ENCODE measurements at regions not wholly inside any gene's neighbourhood (a gene's known extent, or its start where the extent isn't known, plus 50 kb on each side); places are given as distances from the start of the nearest gene placed in this dataset.

DNA sequence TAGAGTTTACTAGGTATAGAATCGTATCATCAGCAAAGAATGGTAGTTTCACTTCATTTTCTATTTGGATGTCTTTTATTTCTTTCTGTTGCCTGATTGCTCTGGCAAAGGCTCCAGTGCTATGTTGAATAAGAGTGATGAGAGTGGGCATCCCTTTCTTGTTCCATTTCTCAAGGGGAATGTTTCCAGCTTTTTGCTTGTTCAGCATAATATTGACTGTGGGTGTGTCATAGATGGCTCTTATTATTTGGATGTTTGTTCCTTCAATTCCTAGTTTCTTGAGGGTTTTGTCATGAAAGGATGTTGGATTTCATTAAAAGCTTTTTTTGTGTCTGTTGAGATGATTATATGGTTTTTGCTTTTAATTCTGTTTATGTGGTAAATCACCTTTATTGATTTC lies 1114.5 kb downstream of the RAPGEF2 start:
- DNase-seq (ENCODE audit: low spot score): no peak

DNA sequence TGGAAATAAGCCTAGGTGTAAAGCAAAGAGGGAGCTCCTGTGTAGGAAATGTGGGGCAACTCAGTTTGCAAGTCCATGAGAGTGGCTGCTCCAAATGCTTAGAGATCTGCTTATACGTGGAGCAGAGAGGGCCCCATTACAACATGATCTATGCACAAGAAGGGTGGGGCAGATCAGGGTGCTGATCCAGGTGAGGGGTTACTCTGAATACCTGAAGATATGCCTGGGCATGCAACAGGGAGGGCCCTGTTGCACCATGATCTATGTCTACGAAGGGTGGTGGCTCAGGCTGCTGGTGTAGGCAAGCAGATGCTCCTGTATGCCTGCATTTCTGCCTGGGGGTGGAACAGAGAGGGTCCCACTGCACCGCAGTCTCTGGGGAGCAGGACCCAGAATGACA lies 1121.2 kb downstream of the RAPGEF2 start:
- DNase-seq (ENCODE audit: low spot score): no peak

DNA sequence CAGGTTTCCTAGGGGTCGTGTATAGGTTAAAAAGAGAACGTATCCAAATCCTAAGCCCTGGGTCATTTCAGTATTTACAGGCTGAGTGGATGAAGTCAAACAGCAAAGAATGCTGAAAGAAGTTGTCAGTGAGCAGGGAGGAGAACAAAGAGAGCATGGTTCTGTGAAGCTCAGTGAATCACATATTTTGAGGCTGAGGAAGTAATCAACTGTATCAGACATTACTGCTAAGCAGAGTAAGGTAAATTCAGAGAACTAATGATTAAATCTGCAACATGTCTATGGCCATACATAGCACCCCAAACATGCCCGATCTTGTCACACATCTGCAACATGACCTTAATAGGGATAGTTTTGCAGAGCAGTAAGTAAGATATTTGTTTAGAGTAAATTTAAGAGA lies 1130.3 kb downstream of the RAPGEF2 start:
- DNase-seq (ENCODE audit: low spot score): no peak

DNA sequence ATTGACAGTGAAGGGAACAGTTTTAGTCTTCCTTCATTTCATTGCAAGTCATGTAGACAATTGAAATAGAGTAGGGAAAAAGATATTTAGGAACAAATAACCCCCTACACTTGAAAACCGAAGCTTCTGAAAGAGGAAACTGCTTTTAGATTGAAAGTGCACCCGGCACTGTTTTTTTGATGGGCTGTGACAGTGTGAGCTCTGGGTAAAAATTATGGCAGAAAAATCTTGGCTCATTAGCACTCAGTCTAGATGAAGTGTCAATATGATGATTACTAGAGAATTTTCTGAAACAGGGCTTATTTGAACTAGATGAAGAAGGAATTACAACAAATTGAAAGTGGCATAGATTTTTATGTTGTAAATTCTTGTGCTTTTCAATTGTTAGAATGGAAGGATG lies 1132.4 kb downstream of the RAPGEF2 start:
- DNase-seq (ENCODE audit: low spot score): no peak

DNA sequence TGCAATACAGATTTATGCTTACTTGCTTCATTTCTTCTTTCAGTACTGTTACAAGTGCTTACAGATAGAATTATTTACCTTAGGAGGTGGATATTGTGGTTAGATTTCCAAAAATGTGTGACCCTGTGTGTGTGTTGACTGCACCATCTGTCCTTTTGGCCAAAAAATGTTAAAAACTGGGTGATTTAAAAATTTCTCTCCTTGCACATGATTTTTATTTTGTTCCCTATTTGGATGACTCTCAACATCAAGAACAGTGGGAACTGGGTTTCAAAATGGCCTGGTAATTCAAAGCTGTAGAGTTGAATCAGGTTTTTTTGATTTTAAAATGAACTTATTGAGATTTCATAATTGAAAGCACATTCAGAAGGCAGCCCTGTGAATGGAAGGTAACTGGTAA lies 1132.9 kb downstream of the RAPGEF2 start:
- no peak for DNase-seq (ENCODE audit: low spot score)

DNA sequence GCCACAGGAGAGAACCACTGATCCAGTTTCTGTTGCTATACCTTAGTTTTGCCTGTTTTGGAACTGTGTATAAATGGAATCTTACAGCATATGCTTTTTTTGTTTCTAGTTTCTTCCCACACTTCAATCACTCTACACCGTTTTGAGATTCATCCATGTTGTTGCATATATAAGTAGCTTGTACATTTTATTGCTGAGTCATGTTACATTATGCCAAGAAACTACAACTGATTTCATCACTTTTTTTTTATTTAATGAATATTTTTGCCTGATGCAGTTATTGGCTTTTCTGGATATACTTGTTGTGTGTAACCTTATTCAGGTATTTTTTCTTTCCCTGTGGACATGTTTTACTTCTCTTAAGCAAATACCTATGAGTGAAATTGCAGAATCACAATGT lies 1135.9 kb downstream of the RAPGEF2 start:
- no peak for DNase-seq (ENCODE audit: low spot score)

DNA sequence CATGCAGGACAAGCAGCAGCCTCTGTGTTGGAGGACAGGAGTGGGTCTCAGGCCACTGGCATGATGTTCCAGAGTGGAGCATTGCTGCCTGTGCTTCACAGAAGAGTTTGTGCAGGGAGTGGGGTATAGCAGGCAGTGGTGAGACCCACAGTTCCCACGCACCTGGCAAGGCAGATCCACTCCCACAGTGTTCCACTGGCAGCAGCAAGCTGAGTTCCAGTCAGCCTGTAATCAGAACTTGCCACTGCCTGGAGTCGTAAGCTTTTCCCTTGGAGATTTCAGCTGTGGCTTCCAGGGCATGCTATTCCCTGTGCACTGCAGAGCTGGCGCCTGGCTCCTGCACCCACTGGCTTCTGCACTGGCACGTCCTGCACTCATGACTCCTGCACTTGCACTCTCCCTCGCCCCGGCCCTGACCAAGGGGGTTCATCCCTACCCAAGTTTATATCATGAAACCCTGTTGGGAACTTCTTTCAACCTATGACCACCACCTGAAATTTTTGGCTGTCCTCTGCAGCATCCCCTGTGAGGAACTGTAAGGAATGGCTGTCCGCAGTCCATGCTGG lies 1144.3 kb downstream of the RAPGEF2 start:
- no peak for DNase-seq (ENCODE audit: low spot score)

DNA sequence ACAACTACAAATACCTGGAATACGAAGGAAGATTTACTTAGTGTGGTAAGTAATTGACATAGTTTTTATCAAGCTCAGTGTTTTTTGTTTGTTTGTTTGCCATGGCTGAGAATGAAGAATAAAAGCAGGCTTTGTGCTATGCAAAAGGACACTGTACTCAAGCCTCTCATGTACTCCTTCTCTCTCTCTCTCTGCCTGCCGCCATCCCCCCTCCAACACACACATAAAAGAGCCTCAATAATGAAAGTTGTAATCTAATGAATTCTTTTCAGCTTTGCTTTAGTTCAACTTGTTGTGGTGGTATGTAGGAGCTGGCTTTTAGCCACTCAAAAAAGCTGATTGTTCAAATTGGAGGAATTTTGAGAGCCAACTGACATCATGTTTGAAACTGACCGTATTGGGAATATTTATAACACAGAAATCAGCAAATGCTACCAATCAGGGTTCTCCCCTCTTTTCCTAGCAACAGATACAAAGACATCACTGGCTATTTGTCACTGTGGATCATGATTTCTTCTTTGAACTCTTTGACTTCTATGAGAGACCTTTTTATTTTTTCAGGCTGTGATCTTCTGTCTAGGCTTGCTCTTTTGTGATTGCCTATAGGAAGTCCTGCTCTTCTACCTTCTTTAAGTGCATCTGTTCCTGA lies 1148.8 kb downstream of the RAPGEF2 start:
- DNase-seq (ENCODE audit: low spot score): no peak

DNA sequence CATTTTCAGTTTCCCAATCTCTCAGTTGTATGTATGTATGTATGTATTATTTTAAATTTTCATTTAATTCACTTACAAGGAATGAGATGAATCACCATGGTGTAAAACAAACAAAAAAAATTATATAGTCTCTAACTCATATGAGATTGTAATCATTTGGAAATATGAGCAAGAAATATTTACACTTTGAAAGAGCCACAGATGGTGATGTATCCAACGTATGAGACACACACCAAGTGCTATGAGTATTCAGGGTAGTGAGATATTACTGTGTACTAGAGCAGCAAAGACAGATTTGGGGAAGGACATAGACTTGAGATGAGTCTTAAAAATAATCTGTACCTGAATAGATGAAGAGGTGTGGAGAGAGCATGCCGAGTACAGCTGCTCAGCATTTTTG lies 1154.4 kb downstream of the RAPGEF2 start:
- DNase-seq (ENCODE audit: low spot score): no peak

DNA sequence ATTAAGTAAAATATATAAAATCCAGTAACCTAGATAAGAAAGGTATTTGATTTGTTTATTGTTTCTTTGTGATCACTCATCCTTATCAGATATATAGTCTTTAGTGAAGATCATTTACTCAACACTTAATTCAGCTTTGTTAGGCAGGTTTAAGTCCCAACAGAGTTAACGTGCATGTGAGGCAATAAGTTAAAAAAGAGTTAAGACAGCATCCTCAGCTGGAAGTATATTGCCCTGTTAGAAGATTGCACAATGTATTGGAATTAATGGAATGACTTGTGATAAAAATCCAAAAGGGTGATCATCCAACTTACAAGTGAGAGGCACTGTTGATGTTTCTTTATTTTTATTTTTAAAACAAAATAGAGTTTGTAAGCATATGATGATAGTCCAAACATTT lies 1162.1 kb downstream of the RAPGEF2 start:
- DNase-seq (ENCODE audit: low spot score): no peak

DNA sequence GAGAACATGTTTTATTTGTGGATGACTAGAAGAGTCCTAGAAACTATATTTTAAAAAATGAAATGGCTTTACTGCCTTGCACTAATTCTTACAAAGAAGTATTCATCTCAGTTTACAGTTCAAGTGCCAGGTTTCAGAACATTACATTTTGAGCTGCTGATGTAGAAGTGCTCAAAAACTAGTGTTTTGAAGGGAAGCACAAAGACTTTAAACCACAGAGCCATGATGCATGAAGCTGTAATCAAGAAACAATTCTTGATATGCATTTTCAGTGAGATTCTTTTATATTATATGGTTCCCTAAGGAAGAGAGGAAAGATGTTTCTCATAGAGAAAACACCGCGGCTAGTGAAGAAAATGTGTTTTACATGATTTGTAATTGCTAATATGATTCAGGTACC lies 1163.0 kb downstream of the RAPGEF2 start:
- DNase-seq (ENCODE audit: low spot score): no peak

DNA sequence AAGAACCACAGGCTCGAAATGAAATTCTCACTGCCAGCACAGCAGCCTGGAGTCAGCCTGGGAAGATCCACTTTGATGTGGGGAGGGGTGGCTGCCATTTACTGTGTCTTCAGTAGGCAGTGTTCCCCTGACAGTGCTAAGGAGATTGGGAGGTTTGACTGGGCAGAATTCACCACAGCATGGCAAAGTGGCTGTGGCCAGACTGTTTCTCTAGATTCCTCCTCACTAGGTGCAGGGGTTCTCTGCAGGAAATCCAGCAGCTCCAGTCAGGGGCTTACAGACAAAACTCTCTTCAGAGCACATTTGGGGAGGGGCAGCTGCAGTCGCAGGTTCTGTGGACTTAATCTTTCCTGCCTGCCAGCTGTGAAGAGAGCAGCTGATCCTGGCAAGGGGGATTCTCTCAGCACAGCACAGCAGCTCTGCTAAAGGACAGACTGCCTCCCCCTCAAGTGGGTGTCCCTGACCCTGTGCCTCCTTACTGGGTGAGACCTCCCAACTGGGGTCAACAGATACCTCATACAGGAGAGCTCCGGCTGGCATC lies 1174.0 kb downstream of the RAPGEF2 start:
- no peak for DNase-seq (ENCODE audit: low spot score)

DNA sequence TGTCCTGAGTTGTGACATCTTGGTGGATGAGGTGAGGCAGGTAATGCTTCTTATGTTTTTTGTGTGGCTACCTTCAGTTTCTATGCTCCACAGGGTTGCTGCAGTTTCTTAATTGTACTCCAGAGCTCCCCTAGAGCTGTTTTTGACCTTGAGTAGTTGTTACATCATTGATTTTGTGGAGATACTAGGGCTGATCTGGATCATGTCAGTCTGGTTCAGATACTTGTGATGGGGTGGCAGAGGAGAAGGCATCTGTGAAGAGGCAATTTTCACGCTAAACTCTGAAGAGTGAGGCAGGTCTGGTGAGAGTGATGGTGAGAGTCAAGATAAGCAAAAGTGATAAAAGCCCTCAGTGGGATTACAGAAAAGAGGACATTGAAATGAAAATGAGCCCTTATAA lies 1180.2 kb downstream of the RAPGEF2 start:
- DNase-seq (ENCODE audit: low spot score): no peak

DNA sequence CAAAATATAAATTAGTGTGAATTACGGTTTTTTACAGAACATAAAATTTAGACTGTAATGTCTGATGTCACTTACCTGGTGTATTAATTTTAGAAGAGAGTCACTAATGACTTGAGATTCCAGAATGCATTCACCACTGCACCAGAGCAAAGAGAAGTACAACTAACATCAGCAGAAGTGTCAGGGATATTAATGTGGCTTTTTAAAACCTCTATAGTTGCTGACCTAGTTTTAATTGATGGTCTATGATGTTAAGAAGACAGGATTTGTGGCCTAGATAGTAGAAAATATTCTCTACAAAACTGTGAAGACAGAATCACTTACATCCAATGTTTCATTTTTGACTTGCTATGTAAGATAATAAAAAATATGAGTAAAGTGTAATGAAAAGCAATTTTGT lies 1181.6 kb downstream of the RAPGEF2 start:
- no peak for DNase-seq (ENCODE audit: low spot score)

DNA sequence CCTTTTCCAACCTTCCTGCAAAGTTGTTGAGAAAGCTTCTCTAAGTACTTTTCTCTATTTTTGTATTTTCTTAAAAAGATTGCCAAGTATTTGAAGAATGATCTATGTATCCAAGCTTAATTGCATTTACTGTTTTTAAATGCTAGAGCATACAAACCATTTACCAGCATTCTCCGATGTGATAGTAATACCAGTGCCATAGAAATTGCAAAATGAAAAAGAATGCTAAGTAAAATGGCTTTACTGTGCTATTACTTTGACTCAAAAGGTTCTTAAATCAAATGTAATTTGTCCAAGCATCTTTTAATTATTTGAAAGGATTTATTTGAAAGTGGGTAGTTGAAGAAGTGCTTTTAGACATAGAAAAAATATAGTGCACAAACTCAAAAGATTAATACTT lies 1183.2 kb downstream of the RAPGEF2 start:
- no peak for DNase-seq (ENCODE audit: low spot score)

DNA sequence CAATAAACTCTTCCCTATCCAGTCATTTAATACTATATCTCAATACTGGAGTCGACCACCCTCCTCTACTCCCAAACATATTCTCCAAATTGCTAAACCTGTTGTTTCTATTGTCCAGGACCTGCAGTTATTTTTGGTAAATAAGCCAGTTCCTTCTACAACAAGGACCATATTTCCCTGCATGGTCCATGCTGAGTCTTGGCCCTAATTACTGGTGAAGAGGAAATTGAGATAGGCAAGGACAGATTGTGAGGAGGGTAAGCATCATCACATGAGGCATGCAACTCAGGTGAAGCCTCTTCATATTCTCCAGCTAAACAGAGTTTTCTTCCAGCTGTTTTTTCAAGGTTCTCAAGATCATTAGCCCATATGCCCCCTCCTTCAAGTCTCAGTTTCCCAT lies 1193.6 kb downstream of the RAPGEF2 start:
- no peak for DNase-seq (ENCODE audit: low spot score)

DNA sequence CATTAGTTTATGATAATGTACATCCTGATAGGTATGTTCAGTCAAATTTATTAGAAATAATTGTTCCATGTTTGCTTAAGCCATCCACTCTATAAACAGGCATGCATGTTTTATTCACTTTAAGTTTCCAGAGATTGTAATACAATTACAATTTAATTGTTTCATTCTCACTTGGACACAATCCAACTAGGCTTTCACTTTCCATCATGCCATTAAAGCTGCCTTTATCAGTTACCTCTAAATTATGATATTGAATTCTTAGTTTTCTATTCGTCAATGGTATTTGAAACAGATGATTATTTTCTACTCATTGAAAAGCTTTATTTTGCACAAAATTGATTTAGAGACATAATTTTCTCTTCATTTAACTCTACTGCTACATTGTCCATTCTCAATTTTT lies 1196.3 kb downstream of the RAPGEF2 start:
- no peak for DNase-seq (ENCODE audit: low spot score)

DNA sequence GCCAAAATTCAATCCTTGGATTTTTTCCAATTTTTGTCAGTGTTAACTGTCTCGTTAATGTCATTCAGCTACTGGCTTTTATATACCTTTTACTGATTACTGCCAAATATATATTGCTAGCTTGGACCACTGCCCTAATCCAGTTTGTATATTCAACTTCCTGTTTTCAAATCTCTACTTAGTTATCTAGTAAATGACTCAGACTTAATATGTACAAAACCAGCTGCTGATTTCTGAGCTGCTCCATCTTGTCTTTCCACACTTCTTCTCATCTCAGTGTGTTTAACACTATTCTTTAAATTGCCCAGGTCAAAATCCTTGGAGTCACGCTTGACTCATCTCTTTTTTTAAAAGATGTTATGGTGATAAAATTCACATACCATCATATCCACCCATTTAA lies 1196.7 kb downstream of the RAPGEF2 start:
- DNase-seq (ENCODE audit: low spot score): no peak

DNA sequence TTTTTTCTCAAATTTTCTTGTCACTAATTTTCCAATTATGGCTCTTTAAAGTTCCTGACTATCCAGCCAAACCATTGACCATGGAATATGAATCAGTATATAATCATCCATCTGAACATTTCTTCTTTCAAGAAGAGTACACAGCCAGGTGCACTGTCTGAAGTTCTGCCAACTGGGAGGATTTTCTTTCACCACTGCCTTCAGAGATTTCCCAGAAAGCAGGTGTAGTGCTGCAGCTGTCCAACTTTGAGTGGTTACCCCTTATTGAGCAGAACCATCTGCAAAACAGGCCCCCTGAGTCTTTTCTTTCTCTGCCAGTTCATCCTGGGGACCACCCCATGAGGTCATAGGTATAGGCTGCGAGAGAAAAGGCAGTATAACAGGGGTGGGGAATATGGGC lies 1213.2 kb downstream of the RAPGEF2 start:
- DNase-seq (ENCODE audit: low spot score): no peak

DNA sequence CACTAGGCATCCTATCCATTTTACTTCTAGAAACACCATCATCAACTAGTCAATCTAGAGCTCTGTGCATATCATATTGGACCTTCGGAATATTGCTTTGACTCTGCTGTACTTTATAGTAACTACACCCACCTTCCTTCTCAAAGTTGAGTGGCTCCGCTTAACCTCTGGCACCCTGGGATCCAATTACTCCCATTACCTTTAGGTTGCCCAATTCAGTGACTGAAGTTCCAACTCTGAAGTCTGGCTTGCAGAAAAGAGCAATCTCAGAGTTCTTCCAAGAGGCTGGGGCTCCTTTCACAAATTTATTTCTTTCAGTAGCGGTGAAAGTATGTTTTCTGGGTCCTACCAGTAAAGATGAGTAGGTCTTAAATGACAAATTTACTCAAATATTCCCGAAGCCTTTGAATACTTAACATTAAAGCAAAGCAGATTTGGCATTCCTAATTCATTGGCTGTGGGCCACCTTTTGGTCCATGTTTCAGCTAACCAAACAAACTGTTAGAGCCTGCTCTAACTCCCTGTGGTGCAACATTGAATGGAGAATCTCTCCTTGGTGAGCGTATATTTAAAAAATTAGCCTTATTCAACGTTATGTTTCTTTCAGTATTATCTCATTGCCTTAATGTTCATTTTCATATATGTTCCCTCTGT lies 1215.8 kb downstream of the RAPGEF2 start:
- DNase-seq (ENCODE audit: low spot score): no peak

DNA sequence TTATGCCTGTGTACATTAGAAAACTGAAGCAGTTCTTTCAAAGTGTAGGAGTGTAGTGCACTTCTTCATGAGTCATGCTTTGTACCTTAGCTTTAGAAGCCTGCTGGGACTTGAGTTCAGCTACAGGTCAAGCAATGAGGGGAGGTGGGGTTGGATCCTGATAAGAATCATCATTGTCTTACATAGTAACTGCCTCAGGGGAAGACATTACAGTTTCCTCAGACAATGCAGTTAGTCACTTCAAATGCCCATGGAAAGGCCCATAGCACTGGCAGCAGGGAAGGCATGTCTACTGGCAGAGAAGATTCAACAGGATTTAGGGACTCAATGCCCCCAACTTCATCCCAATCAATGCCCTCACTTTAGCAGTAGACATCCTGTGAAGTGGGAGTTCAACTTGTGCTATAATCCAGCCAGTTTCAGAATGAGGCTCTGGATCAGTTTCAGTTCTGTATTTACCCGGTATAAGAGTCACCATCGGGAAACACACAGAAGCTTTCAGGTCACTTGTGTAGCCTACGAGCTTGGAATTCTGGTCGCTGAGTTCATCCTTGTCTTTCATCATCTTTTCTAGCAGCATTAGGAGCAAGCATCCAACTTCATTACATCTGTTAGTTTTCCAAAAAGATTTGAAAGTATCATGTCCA lies 1216.5 kb downstream of the RAPGEF2 start:
- no peak for DNase-seq (ENCODE audit: low spot score)

DNA sequence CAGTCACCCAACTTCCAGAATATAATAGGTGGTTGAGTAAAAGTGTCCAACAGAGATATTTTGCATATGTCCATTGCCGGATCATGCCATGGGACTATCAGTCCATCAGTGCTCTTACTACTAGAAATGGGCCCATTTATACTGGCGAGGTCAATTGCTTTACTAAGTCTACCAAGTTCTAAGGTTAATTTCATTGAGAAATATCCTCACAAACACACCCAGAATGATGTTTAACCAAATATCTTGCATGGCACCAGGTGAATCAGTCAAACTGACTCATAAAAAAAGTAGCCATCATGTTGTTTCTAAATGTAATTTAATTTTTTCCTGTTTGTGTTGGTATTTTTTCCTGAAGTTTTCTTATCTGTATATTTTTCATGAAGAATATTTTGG lies 1217.0 kb downstream of the RAPGEF2 start:
- no peak for DNase-seq (ENCODE audit: low spot score)

DNA sequence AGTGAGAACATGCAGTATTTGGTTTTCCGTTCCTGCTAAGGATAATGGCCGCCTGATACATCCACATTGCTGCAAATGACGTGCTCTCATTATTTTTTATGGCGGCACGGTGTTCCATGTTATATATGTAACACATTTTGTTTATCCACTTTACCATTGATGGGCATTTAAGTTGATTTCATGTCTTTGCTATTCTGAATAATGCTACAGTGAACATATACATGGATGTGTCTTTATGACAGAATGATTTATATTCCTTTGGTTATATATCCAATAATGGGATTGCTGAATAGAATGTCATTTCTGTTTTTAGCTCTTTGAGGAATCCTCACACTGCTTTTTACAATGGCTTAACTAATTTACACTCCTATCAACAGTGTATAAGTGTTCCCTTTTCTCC lies 1223.2 kb downstream of the RAPGEF2 start:
- no peak for DNase-seq (ENCODE audit: low spot score)

All from CD4-positive, alpha-beta T cell treated with Interleukin-15 for 4 hours (primary cell).